ENCODE measurements at regions not wholly inside any gene's neighbourhood (a gene's known extent, or its start where the extent isn't known, plus 50 kb on each side); places are given as distances from the start of the nearest gene placed in this dataset.

GRCh38 chr12:25005376-25005775 lies 56.5 kb upstream of the BCAT1 start:
- no peak for TF ChIP-seq CTCF (IDR thresholded peaks at IDR 0.05)
- no peak for TF ChIP-seq EZH2 (IDR thresholded peaks at IDR 0.05)
- TF ChIP-seq EZH2phosphoT487 (IDR thresholded peaks at IDR 0.05): no peak
